ENCODE measurements at regions not wholly inside any gene's neighbourhood (a gene's known extent, or its start where the extent isn't known, plus 50 kb on each side); places are given as distances from the start of the nearest gene placed in this dataset.

DNA sequence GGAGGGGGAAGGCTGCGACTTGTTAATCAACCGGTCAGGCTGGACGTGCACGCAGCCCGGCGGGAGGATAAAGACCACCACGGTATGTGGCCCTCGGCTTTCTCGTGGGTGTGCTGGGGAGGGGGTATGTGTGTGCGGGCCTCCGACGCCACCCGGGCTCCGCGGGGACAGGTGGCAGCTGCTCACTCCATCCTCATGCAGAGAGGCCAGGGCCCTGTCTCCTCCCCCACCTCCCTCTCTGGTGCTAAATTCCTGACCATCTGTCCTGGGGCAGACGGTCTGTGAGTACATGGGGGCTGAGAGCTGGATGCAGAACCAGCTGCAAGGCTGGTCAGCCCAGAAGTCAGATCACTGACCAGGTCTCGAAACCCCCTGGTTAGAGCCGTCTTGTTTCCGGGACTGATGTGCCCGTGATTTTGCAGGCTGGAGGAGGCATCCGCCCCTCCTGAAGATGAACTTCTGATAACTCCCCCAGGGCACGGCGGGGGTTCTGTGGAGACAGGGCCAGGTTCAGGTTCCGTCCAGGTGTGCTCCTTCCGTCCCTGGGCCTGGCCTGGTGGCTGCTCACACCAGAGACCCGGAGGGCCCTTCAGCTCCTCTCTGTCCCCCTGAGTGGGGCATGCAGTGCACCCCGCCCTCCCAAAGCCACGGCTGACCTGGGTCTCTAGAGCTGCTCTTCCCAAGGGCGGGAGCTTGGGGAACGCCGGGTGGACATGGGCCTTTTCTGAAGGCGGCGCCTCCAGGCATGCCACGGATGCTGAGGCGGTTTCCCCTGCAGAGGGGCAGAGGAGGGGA, 1119.7 kb downstream of the BRD1 start:
- TF ChIP-seq GATA2 (IDR thresholded peaks at IDR 0.05; ENCODE audit: low read depth, low read length) (no peak), GATA3 (IDR thresholded peaks at IDR 0.05; ENCODE audit: low read depth, low read length) (no peak)

- no peak for TF ChIP-seq GATA3 (IDR thresholded peaks at IDR 0.05; ENCODE audit: low read depth, low read length)
- TF ChIP-seq GATA2 (IDR thresholded peaks at IDR 0.05; ENCODE audit: low read depth, low read length), result no peak
Measured at GRCh38 chr22:48706934-48707762, 1120.5 kb downstream of the BRD1 start.

GRCh38 chr22:48705917-48706605, 1121.6 kb downstream of the BRD1 start:
- TF ChIP-seq GATA2 (IDR thresholded peaks at IDR 0.05; ENCODE audit: low read depth, low read length), result no peak
- TF ChIP-seq GATA3 (IDR thresholded peaks at IDR 0.05; ENCODE audit: low read depth, low read length), result no peak

- no peak for TF ChIP-seq GATA2 (IDR thresholded peaks at IDR 0.05; ENCODE audit: low read depth, low read length)
- TF ChIP-seq GATA3 (IDR thresholded peaks at IDR 0.05; ENCODE audit: low read depth, low read length), result no peak
Measured at GRCh38 chr22:48705159-48705916, 1122.3 kb downstream of the BRD1 start.

DNA sequence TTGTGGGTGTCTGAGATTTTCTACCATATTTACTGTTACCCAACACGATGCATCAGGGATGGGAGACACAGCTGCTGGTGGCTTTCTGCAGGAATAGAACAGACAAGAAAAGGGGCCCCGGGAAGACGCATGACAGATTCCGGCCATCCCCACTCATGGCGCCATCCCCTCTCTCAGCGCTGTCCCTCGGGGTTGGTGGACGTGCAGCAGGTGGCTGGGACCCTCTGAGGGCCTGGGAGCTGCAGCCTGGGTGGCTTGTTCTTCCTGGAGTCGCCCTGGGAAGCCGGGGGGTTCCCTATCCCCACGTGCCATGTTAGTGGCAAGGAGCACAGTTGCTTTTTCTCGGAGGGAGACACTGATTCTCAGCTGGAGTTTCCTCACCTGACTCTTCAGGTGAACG, 1123.3 kb downstream of the BRD1 start:
- no peak for TF ChIP-seq GATA3 (IDR thresholded peaks at IDR 0.05; ENCODE audit: low read depth, low read length)
- TF ChIP-seq GATA2 (IDR thresholded peaks at IDR 0.05; ENCODE audit: low read depth, low read length), result no peak

DNA sequence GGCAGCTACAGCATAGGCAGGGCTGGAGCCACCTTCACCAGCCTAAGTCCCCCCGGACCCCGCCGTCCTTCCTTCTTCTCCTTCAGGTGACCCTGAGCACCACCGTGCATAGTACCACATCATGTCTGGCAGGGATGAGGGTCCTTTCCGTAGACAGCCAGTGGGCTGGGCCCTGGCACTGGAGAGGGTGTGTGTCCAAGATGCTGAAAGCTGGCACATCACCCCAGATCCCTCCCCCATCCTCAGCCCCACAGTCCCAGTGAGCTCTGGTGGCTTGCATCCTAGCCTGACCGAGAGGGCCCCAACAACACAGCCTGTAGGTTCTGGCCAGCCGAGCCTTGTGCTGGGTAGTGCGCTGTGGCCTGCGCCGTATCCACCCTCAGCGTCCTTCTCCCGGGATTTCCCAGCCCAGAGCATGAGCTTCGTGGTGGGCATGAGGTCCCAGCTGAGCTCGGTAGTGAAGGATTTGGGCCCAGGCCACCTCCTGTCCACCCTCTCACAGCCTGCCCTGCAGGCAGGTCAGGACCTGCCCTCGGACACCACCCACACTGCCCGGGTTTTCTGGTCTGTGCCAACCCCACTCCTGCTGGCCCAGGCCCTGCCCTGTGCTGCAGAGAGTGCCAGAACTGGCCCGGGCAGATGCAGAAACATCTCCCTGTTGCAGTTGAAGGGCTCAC, 1124.3 kb downstream of the BRD1 start:
- TF ChIP-seq GATA2 (IDR thresholded peaks at IDR 0.05; ENCODE audit: low read depth, low read length) (no peak), GATA3 (IDR thresholded peaks at IDR 0.05; ENCODE audit: low read depth, low read length) (no peak)

GRCh38 chr22:48702573-48703264, 1125.0 kb downstream of the BRD1 start:
- TF ChIP-seq GATA3 (IDR thresholded peaks at IDR 0.05; ENCODE audit: low read depth, low read length), result no peak
- no peak for TF ChIP-seq GATA2 (IDR thresholded peaks at IDR 0.05; ENCODE audit: low read depth, low read length)

DNA sequence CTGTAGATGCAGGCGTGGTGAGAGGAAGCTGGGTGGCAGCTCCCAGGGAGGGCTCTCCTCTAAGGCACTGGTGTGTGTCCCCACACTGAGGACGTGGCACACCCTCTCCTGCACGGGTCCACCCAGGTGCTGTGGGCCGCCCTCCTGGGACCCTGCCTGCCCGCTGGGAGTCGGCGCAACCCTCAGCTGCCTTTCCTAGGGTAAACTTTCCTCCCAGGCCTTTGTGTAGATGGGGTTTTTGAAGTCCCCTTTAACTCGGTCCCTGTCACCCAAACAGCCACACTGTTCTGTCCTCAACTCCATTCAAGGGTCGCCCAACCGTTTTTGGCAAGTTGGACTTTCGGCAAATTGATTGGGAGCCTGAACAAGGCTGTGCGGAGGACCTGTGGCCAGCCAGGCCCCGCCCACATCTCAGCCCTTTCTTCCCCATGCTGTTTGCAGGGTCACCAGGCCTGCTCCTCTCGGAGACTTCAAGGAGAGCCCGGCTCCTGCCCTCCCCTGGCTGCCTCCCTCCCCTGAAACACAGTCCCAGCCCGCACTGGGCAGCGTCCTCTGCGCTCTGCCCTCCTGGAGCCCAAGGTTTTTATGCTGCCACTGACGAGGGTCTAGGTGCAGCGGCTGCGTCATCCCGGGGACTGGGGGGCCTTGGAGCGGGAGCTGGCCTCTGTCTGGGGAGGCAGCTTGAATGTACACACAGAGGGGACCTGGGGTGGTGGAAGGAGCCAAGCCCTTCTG, 1126.2 kb downstream of the BRD1 start:
- TF ChIP-seq GATA3 (IDR thresholded peaks at IDR 0.05; ENCODE audit: low read depth, low read length) (no peak), GATA2 (IDR thresholded peaks at IDR 0.05; ENCODE audit: low read depth, low read length) (no peak)

- TF ChIP-seq GATA2 (IDR thresholded peaks at IDR 0.05; ENCODE audit: low read depth, low read length) (no peak), GATA3 (IDR thresholded peaks at IDR 0.05; ENCODE audit: low read depth, low read length) (no peak)
Measured at GRCh38 chr22:48700566-48701295, 1126.9 kb downstream of the BRD1 start.

DNA sequence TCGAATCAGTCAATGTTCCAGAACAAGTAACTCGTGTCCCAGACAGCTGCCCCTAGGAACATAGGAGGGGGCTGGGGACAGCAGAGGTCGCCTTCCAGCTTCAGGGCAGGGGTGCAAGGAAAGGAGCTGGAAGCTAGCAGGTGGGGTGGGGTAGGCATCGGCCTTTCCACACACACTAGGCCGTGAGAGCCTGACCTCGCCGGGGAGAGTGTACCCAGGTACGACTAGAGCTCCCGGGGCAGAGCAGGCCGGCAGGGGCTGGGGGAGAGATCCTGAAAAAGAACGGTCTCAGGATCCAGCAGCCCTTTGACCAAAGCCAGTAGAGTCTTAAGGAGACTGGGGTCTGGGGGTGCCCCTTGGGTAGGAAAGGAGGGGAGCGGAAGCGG, 1127.5 kb downstream of the BRD1 start:
- TF ChIP-seq GATA2 (IDR thresholded peaks at IDR 0.05; ENCODE audit: low read depth, low read length) (no peak), GATA3 (IDR thresholded peaks at IDR 0.05; ENCODE audit: low read depth, low read length) (no peak)

GRCh38 chr22:48699511-48699910, 1128.2 kb downstream of the BRD1 start:
- TF ChIP-seq GATA3 (IDR thresholded peaks at IDR 0.05; ENCODE audit: low read depth, low read length) (no peak), GATA2 (IDR thresholded peaks at IDR 0.05; ENCODE audit: low read depth, low read length) (no peak)
